ENCODE measurements at regions not wholly inside any gene's neighbourhood (a gene's known extent, or its start where the extent isn't known, plus 50 kb on each side); places are given as distances from the start of the nearest gene placed in this dataset.
"Not testable (repeated sequence)": the region's sequence is repeated elsewhere in the genome, so short reads cannot be mapped to it uniquely, and the experiment has no call there.

DNA sequence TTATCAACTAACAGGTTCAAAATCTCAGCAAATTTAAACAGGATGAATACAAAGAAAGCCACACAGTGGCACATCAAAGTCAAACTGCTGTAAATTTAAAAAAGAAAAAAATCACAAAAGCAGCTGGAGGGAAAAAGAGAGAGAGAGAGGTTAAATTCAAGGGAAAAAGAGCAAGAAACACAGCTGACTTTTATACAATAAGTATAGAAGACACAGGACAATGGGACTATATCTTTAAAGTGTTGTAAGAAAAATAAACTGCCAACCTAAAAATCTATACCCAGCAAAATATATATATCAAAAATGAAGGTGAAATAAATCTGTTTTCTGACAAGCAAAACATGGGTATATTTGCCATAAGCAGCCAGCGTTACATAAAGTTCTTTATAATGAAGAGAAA, 261.5 kb downstream of the TLE1 start:
- DNase-seq, result no peak

DNA sequence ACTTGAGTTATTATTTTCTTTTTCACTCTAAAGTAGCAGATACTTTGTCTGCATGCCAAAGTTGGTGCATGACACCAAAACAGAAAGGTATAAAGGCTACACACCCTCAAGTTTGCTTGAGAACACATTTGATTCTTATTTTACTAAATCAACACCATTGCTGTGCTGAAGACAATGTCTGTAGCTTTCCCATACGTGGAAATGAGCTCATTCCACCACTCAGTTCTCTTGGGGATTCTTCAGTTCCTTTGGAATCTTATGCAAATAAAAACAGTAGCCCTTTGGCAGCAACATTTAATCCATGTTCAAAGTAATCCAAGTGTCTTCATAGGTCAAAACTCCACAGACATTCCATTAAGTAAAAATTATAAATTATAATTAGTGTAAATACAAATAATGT, 264.9 kb downstream of the TLE1 start:
- DNase-seq, result no peak

DNA sequence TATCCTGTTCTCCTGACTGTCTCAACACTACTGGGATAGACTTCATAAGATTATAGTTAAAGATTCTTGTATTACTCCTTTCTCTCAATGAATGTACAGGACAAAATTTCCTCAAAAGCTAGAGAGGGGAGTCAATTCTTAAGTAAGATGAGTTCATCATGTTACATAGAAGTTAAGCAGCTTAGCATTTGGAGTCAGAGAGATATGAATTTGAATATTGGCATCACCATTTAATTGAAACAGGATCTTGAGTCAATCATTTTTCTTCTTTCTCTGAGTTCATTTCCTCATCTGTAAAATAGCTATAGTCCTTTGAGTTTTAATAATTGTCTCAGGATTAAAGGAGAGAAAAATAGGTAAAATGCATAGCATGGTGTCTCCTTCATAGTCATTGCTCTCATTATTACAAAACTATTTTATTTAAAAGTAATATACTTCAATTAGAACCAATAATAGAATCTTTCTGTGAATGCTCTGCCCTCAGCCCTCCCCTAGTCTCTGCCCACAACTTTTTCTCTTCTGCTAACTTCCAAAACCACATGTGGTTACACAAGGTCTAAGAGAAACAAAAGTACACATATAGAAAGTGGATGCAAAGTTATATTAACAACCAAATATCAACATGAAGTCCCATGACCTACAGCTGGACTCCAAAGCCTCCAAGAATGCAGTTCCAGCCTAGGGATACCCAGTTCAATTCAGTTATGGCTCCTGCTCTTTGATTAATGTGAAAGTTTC, 265.6 kb downstream of the TLE1 start:
- no peak for DNase-seq

DNA sequence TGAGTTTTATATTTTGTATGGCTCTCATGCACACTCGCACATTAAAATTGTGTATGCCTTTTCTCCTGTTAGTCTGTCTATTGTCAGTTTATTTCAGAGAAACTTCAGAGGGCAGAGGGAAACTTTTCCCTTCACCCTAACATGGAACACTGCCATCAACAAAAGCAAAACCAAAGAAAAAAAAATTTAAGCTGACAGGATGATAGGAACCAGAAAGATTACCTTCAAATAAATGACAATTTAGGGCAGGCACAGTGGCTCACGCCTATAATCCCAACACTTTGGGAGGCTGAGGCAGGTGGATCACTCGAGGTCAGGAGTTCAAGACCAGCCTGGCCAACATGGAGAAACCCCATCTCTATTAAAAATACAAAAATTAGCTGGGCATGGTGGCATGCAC, 268.3 kb downstream of the TLE1 start:
- not testable (repeated sequence) for DNase-seq

DNA sequence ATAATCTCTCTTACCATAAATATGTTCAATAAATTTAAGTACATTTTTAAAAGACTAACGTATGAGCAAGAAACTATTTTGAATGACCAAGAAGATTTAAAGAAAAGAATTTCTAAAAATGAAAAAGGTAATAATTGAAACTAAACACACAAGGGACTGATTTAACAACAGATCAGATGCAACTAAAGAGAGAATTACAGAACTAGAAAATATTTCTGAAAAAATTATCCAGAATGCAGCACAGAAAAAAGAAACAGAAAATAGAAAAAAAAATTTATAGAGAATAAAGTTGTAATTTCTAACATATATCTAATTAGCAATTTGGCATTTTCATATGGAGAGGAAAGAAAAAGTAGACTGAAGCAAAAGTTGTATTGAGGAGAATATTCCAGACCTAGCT, 269.3 kb downstream of the TLE1 start:
- no peak for DNase-seq

DNA sequence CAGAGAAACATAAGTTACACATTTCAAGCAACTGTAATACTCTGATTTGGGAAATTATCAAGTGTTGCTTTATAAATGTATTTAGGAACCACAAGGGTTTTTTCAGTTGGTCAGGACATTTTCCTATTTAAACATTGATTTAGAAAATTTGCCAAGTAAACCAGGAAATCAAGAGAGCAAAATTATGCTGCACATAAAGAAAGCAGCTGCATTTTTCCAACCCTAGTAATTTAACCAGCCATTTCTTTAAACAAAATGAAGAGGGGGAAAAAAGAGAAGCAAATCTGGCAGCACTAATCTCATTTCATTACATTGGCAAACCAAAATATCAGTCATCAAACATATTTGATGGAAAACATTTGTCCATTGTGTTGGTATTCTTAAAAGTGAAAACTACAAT, 271.4 kb downstream of the TLE1 start:
- DNase-seq, result no peak

DNA sequence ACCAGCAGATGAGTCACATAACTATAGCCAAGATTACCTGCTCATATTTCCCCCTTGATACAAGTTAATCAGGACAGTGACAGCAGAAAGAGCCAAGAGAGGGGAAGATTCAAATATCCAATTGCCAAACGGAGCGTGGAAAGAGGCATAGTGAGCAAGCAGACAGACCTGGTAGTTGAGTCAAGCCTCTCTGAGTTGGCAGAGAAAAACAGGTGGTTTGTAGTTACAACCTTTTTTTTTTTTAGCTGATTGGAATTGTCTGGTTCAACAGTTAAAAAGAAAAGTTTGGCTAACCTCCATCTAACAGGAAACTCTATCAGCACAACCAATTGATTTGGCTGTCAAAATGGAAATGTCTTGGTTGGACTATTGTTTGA, 272.1 kb downstream of the TLE1 start:
- DNase-seq, result no peak

DNA sequence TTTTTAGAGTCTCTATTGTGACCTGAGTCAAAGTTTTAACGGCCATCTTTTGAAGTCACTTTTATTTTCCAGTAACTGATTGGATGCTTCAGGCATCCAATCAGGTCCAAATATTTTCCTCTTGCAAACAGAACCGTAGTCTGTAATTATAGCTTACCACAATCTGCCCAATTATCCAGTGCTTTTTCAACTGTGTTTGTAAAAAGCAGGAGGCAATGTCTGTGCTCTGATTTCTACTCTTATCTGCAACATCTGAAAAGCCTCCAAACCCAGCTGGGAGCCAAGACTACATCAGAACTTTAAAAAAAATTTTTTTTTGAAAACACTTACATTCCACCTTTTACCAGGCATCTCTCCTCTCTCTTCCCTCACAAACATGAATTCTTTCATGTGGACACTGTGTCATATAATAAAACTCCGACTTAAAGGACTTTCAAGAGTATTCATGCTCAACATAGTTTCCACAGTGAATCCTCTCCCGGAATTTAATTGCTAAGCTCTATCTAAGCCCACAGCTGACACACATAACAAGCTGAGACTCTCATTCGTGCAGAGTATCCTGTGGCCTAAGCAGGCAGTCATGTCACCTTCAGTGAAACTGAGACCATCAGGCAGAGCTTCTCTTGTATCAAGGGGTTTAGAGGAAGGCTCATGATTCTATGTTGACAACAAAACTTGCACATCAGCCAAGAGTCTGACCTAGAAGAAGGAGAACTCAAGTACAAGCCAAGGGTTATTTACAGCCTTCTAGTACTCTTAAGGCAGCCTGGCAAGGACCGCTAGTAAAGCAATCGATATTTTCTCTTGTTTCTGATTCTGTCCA, 272.7 kb downstream of the TLE1 start:
- no peak for DNase-seq

DNA sequence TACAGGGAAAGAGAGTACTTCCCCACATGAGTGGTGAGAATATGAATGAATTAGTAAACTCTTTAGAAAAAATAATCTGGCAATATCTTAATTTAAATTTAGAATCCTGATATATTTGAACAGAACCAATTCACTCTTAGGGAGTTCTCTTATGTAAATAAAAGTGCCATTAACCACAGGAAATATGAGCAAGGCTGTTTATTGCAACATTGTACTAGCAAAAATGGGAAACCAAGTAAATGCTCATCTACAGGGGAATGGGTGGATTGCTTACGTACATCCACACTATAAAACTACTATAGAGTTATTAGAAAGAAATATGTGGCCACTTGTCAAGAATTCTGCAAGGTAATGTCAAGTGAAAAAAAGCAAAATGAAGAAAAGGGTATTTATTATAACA, 274.5 kb downstream of the TLE1 start:
- DNase-seq, result no peak

DNA sequence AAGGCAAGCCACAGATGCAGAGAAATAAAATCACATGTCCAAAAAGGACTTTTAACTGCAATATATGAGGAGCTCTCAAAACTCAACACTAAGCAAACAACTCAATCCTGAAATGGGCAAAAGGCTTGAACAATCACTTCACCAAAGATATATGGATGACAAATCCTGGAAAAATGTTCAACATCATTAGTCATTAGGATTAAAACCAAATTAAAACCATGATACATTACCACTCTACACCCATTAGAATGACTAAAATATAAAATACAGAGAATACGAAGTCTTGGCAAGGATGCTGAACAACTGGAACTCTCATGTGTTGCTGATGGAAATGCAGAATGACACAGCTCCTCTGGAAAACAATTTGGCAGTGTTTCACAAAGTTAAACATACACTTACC, 277.4 kb downstream of the TLE1 start:
- no peak for DNase-seq

DNA sequence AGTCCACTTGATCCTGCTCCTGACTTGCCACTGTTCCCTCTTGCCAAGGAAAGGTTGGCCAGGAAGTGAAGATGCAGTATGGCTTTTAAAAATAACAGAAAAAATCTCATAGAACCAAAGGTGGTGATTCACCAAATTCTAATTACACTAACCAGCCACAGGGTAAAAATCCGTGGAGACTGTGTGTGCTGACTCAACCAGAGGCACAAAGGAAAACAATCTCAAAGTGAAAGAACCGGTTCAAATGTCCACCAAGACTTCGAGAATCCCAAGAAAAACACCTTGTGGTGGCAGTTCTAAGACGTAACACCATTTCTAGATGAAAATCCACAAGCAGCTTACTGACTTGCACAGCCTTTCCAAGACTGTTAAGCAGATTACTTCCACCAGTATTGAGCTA, 279.1 kb downstream of the TLE1 start:
- DNase-seq, result no peak

DNA sequence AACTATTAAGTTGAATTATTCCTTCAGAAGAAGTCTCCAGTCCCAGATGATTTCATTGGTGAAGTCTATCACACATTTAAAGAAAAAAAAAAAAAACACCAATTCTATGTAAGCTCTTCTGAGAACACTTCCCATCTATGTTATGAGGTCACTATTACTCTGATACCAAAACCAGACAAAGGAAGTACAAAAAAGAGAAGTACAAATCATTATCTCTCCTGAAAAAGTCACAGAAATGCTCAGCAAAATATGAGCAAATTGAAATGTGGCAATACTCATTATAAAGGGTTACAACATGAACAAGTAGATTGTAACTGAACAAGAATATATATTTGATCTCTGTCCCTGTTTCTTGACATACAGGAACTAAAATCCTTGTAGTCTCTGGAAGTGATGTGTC, 280.4 kb downstream of the TLE1 start:
- no peak for DNase-seq

DNA sequence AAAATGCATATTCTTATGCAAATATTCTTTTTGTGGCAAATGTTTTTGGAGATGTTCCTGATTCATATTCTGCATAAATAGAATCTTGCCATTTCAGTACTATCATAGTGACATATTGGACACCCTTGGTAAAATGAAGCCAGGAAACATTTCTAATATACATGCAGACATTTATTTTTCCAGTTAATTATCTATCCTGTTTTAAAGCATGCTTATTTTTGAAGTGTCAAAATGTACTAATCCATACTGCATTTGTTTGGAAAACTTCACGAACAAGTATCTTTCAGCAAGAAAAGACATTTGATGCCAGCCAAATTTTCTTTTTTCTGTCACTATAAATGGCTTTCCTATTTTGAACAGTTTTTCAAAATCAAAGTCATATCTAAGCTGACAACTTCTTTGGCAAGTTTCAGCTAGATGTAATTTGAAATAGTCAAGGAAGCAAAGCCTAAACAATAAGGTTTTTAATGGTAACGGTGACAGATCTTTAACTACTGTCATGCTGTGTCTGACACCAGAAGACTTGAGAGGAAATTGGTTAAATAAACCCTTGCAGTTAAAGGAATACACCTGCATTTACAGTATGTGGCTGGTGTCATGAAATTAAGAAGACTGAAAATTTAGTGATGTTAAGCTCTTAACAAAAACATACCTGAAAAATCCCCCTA, 284.3 kb downstream of the TLE1 start:
- no peak for DNase-seq

DNA sequence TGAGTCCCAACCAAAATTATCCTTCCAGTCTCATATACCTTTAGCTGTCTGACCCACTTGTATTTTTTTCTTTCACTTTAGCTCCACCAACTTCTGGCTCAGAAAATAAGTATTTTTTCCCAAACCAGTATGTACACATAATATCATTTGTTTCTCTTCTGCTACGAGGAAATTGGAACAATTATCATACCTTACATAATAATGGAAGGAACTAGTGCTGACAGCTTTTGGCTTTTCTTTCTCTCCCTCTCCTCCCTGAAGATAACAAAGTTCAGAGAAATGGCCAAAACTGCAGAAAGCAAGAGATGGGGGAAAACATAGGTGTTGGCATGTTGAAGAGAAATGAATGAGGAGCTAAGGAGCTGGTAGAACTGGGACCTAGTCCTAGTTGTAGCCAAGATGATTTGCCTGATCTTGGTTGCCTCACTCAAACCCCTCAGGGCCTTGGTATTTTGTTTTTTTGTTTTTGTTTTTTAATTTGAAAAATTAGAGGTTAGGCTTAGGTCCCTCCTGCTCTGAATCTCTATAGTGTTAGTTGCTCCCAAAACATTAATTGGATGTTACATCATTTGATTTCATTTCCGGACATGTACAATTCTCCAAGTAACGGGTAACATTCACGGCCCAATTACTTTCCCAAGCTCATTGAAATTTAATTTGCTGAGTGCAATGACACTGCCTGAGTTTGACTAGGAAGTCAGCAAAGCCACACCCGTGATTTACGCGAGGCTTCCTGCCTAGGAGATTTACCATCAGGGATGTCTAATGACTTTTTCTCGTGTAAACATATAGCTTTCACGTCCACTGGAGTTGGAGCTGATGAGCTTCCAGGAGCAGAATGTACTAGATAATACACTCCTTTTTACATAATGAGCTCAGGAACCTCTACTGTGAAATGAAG, 291.6 kb downstream of the TLE1 start:
- DNase-seq, result no peak

DNA sequence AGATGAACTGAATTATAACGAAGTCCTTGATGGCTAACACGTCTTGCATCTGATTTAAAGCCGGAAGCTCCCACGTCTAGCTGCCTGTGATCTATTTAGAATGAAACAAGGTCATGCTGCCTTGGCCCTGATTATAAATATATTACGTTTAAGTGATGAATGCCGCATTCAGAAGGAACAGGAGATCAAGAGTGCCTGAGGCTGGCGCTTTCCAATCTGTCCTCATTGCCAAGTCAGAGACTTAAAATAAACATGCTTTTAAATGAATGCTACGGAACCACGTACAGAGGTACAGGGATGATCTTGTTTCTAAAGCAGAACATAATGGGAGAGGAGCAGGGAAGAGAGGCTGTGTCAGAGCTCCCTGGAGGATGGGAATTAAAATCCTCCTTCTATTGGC, 292.8 kb downstream of the TLE1 start:
- no peak for DNase-seq

DNA sequence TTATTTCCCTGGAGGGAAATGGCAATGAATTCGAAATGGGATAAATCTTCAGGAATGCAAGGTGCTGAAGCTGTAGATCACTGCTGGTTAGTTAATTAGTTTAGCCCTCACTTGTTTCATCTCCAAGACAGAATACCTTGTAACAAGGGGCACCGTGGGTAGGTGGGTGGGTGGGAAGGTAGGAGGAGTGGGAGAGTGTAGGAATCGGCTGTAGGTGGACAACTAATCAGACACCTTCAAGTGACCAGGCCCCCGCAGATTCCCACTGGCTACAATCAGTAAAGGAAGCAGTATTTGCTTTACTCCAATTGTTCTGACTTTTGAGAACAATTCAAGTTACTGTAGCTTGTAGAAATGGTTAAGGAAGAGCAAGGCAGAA, 293.7 kb downstream of the TLE1 start:
- no peak for DNase-seq

DNA sequence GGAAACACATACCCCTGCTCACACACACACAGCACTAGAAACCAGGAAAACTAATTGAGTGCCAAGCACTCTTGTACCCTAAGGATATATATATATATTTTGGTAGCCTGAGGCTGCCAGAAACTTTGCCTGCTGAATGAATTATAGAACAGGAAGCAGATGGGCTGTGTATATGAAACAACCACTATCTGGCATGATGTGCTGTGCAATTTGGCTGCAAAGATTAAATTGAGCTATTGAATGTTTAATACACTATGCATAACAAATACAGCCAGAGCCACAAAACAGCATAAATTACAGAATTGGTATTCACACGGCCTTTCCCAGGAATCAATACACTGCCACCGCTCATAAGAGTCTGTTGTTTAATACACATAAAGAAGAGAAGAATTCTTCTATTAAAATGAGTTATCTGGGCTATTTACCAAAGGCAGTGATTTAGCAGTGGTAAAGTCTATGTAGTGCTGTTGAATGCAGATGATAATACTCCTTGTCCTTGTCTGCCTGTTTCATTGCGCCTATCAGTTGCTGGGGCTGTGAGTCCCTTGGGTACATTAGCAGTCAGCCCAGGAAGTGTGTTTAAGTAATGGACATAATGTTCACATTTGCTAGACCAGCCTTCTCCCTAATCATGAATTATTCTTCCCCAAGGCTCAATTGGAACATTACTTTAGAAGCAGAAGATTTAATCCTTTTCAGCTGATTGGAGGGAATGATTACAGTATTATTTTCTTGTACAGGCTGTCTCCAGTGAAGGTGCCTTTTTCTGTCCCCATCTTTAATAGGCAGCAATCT, 294.3 kb downstream of the TLE1 start:
- no peak for DNase-seq

DNA sequence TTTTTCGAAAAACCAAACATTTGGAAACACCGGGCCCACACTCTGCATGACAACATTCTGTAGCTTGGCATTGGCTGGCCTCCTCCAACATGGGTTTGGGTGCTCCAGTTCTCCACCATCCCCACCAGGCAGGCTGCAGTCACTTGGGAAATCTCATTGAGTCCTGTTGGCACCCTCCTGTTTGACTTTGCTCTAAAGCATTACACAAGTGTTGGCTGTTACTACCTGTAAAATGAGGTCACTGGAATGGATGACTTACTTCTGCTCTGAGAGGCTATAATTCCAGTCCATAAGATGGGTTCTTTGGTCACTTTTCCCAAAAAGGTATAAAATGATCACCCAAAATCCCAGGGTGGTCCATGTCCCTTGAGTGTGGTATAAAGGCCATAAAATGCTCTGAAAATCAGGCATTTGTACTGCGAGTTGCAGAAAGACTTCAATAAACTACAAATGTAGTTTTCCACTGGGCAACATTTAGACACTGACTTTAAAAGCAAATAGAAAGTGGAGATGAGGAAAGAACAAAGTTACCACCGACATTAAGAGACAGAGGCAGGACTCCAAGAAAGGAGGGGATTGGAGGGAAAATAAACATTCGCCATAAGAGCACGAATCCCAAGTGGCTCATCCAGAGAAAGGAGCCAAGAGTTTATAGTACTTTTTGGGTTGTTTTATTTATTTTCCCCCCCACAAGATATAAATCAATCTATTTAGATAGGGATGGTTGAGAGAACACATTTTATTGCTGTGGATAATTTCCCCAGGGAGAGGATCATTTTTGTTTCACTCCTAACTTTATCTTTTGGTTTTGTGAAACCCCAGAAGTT, 295.1 kb downstream of the TLE1 start:
- no peak for DNase-seq

DNA sequence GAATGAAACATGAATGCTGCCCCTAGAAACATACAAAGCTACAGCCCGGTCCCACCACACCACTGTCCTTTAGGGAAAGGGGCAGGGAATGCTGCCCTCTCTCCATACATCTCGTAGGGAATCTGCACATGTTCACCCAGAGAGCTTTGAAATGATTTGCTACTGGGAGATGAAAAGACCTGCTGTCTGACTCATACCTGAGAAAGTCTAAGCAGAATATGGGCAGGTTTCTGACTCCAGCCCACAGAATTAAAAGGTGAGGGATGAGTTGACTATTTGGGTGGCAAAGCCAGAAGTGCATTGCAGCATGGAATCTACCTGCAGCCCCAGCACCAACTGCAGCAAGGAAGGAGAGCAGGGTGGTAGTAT, 297.9 kb downstream of the TLE1 start:
- DNase-seq, result no peak

DNA sequence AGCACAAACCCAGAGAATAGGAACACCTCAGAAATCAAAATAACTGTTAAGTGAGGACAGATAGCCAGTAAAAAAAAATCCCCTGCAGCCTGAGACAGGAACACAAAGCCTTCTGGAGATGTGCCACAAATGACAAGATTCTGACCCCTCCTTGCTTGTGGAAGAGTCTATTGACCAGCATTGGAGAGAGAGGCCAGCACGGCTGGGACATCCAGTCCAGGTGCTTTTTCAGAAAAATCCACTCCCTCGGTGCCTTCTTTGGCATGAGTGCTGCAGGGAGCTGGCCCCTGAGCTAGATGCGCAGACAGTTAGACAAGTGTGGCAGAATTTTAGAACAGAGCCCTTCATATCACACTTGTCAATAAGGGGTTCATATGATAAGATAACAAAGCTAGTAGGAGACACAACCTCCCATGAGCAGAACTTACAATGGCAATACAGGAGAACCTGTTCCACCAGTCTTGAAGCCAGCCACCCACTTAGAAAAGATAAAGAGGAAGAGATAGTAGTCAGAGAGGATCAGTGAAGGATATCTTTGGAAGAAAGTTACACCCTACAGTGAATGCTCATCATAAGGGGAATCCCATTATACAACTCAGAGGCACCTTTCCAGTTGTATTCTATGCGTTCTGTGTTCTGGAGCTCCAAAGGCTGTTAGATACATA, 298.4 kb downstream of the TLE1 start:
- DNase-seq, result no peak

DNA sequence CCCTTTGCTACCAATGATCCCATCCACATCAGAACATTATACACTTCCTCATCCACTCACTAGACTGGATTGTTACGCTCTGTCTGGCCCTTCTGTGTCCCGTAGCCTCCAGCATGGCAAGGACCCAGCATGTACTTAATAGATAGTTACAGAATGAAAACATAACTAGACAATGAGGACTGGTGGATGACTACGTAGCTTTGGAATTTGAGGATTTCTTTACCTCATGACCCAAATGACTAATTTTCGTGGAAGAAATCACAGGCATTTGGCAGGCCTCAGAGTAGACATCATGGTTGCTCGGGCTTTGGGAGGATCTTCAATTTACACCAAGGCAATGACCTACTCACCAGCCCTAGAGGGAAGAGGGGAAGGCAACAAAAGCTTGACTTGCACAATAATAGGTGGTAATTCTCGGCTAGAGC, 299.8 kb downstream of the TLE1 start:
- DNase-seq, result no peak
